ENCODE measurements at regions not wholly inside any gene's neighbourhood (a gene's known extent, or its start where the extent isn't known, plus 50 kb on each side); places are given as distances from the start of the nearest gene placed in this dataset.
"Not testable (repeated sequence)": the region's sequence is repeated elsewhere in the genome, so short reads cannot be mapped to it uniquely, and the experiment has no call there.

GRCh38 chrX:99413317-99413716 lies 996.8 kb downstream of the PCDH19 start:
- DNase-seq (ENCODE audit: low read depth, low spot score), result no peak

- DNase-seq (ENCODE audit: low read depth, low spot score), result no peak
Observed at GRCh38 chrX:99398545-99398944, 1011.5 kb downstream of the PCDH19 start.

GRCh38 chrX:99397879-99398278 lies 1012.2 kb downstream of the PCDH19 start:
- DNase-seq (ENCODE audit: low read depth, low spot score), result no peak

DNA sequence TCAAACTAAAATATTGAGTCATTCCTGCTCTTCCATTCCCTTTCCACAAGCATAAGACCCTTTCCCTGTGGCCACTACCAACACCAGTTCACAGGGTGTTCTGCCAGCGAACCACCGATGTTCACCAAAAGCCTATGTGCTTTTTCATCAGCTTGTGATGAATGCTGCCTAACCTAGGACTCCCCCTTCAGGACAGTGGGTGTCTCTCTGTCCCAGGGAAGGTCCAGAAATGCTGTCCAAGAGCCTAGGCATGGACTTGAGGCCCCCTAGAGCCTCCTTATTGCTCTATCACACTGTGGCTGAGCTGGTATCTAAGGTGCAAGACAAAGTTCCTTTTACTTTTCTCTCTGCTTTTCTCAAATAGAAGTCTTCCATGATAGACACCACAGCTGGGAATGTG lies 1015.6 kb downstream of the PCDH19 start:
- no peak for DNase-seq (ENCODE audit: low read depth, low spot score)

- DNase-seq (ENCODE audit: low read depth, low spot score), result no peak
Observed at GRCh38 chrX:99384594-99385374, 1025.3 kb downstream of the PCDH19 start.

DNA sequence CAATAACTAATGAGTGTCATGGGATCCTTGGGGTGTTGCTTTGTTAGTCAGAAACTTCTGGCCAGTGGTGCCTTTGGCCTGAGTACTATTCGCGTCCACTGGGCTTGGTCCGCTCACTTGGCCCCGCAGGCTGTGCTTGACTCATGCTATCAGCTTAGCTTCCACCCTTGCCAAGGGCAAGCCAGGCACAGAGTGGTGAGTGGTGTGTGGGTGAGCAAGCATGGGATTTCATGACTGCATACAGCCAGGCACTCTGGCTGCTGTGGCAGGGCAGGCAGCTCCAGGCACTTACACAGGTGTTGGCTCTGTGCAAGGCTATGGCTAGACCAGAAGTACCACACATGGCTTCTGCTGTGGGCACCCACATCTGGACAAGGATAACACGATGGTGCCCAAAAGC lies 1026.3 kb downstream of the PCDH19 start:
- DNase-seq (ENCODE audit: low read depth, low spot score), result no peak

GRCh38 chrX:99371976-99372595 lies 1038.0 kb downstream of the PCDH19 start:
- DNase-seq (ENCODE audit: low read depth, low spot score), result no peak

DNA sequence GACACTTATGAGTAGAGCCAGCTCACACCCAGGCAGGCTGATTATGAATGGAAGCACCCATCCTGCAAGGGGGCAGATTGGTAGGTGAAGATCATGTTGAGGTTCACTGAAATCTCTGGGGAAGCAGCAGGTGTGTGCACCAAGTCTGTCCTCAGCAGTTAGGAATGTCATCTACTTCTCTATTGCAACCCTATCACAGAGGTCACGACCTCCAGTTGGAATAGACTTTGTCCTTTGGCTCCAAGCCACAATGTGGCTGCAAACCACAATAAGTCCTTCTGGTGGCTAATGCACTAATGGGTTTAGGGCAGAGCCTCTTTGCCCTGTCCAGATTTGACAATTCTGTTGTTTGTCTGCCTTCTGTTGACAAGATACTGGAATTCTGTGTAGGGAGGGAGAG lies 1056.7 kb downstream of the PCDH19 start:
- no peak for DNase-seq (ENCODE audit: low read depth, low spot score)

GRCh38 chrX:99348256-99348655 lies 1061.8 kb downstream of the PCDH19 start:
- DNase-seq (ENCODE audit: low read depth, low spot score), result no peak

- DNase-seq (ENCODE audit: low read depth, low spot score), result no peak
Observed at GRCh38 chrX:99308302-99308701, 1101.8 kb downstream of the PCDH19 start.

GRCh38 chrX:99305573-99305972 lies 1104.5 kb downstream of the PCDH19 start:
- no peak for DNase-seq (ENCODE audit: low read depth, low spot score)

DNA sequence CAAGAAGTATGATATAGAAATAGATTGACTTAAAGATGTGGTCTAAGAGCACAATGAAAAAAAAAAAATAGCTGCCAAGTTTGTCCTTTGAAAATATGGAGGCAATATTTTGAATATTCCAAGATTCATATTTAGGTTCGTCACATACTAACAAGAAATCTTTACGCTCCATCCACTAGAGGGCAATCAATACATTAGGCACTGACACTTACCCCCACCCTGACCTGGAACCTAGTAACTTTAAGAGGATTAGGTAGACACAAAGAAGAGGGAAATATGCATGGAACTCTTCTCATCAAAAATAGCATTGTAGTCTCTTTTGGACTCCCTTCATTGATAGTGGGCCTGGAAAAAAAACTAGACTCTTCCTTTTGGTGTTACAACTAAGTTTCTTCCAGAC lies 1108.1 kb downstream of the PCDH19 start:
- no peak for DNase-seq (ENCODE audit: low read depth, low spot score)

GRCh38 chrX:99271641-99272040 lies 1138.4 kb downstream of the PCDH19 start:
- DNase-seq (ENCODE audit: low read depth, low spot score), result no peak

GRCh38 chrX:99266255-99266654 lies 1143.8 kb downstream of the PCDH19 start:
- DNase-seq (ENCODE audit: low read depth, low spot score), result no peak

DNA sequence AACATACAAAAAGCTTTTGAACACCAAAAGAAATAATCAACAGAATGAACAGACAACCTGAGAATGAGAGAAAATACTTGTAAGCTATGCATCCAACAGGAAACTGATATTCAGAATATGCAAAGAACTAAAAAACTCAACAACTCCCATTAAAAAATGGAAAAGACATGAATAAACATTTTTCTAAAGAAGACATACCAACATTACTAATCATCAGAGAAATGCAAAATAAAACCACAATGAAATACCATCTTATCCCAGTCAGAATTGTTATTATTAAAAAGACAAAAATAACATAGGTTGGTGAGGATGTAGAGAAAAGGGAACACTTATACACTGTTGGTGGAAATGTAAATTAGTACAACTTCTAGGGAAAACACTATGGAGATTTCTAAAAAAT lies 1161.9 kb downstream of the PCDH19 start:
- DNase-seq (ENCODE audit: low read depth, low spot score), result no peak

DNA sequence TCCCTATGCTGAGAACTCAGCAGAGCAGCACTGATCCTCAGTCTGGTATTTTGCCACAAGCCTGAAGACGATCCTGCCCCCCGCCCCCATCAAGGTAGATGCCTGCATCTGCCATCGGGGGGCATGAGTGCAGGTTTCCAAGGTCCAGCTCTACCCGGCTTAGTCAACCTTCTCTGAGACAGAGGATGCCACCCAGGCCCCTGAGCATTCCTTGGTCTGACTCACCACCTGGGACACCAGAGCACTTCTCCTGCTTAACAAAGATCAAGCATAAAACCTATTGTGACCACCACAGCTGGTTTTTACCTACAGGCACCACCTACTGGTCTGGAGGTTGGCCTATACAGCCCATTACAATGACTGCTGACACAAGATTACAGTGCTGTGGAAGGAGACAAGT lies 1168.1 kb downstream of the PCDH19 start:
- no peak for DNase-seq (ENCODE audit: low read depth, low spot score)

DNA sequence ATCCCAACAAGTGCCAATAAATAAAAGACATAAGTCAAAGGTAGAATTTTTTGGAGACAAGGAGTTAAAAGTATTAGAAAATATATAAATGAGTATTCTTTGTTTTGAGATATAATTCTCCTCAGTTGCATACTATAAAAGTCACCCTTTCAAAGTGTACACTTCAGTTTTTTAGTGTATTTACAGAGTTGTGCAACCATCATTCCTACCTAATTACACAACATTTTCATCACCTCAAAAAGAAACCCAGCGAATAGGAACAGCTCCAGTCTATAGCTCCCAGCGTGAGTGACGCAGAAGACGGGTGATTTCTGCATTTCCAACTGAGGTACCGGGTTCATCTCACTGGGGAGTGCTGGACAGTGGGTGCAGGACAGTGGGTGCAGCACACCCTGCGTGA lies 1175.7 kb downstream of the PCDH19 start:
- not testable (repeated sequence) for DNase-seq (ENCODE audit: low read depth, low spot score)

DNA sequence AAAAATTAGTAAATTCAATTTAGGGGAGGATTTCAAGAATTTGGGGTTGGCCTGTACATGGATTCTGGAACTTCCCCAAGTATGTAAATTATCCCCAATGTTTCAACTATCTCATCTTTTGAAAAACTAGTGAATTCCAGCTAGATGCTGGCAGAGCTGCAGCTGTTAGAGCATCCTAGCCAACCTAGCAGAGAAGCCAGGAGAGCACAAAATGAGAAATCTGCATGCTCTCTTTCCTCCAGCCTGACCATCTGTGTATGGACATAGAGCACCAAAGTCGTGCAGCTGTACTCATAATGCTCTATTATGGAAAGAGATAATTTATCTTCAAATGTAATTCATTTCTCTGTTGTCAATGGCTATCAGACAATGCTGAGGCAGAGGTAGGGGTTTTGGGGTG lies 1217.7 kb downstream of the PCDH19 start:
- DNase-seq (ENCODE audit: low read depth, low spot score), result no peak

- no peak for DNase-seq (ENCODE audit: low read depth, low spot score)
Observed at GRCh38 chrX:99184153-99184552, 1225.9 kb downstream of the PCDH19 start.

DNA sequence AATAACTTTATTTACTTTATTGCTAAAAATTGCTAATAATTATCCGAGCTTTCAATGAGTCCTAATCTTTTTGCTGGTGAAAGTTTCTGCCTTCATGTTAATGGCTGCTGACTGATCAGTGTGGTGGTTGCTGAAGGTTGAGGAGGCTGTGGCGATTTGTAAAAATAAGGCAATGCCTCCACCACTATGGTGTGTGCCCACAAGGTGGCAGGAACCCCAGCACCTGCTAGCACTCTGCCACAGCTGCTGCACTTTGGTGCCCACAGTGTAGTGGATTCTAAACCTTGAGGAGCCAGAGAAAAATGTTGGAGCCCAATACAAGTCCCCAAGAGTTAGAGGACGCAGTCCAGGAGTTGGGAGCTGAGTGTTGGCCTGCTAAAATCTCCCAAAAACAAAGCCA lies 1237.1 kb downstream of the PCDH19 start:
- no peak for DNase-seq (ENCODE audit: low read depth, low spot score)

DNA sequence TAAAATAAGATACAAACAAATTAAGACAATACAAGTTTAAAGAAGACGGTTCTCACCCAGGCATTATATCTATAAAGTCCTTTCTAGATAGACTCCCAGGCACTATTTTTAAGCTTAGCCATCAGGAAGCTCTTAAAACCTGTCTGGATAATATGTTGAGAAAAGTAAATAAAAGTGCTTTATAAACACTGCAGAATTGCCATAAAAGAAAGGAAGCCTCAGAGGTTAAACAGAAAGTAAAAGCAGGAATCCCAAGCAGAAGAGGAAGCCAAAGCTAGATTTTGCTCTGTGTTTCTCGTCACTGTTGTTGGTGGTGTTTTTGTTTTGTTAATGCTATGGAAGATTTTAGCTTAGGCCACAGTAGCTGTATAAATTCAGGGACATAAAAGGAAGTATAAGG lies 1267.3 kb downstream of the PCDH19 start:
- no peak for DNase-seq (ENCODE audit: low read depth, low spot score)

GRCh38 chrX:99137488-99137887 lies 1272.6 kb downstream of the PCDH19 start:
- no peak for DNase-seq (ENCODE audit: low read depth, low spot score)

DNA sequence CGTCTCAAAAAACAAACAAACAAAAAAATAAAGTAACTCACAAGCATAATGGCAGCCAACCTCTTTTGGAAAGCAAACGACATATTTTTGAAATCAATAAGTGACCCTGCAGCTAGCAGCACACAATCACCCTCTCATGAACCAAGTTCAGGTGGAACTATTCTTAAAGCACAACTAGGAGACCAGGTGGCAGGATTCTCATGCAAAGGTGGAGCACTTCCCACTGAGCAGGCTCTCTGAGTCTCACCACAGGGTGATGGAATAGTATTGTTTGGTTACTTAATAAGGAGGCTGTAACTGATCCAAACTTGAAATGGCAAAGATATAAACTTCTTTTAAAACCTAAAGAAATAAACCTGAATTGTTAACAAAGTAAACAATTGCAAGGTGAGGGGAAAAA lies 1293.1 kb downstream of the PCDH19 start:
- no peak for DNase-seq (ENCODE audit: low read depth, low spot score)

Measured in astrocyte of the hippocampus (primary cell).